SK-N-MC (cell line): ENCODE measurements at regions not wholly inside any gene's neighbourhood (a gene's known extent, or its start where the extent isn't known, plus 50 kb on each side); places are given as distances from the start of the nearest gene placed in this dataset.
"Not testable (repeated sequence)": the region's sequence is repeated elsewhere in the genome, so short reads cannot be mapped to it uniquely, and the experiment has no call there.

Experiments
- EZH2 ChIP-seq: fragments of 200-600 bp; sonication (generic); IDR thresholded peaks from one replicate; pipeline ENCODE4 v1.6.1; 2017; ENCODE audit warnings: antibody characterized with exemption
- POLR2AphosphoS5 ChIP-seq: IDR thresholded peaks from 2 replicates; pipeline ENCODE4 v1.6.1; 2012; ENCODE audit warnings: mild to moderate bottlenecking, low read depth, low read length, borderline replicate concordance

- not testable (repeated sequence) for TF ChIP-seq POLR2AphosphoS5, EZH2
These were observed 142.8 kb downstream of the BCL2L11 start for GRCh38 chr2:111263380-111264017.
